ENCODE measurements at regions not wholly inside any gene's neighbourhood (a gene's known extent, or its start where the extent isn't known, plus 50 kb on each side); places are given as distances from the start of the nearest gene placed in this dataset.

GRCh38 chr22:44442186-44442815 is 55.7 kb downstream of the RTL6 start:
- H3K27ac Mint-ChIP-seq (ENCODE audit: unreplicated experiment) = no peak overlapping the region
- H3K27me3 Mint-ChIP-seq (ENCODE audit: unreplicated experiment) = peaks cover 54% of the 10 kb centered on the region
- intact Hi-C loops (cut with micrococcal nuclease; ENCODE audit: unreplicated experiment) = no loop called here
- BruUV-seq (replicated peaks) = no TSS peak
- H3K4me1 Mint-ChIP-seq (ENCODE audit: low read depth, unreplicated experiment) = no peaks in the 10 kb centered on the region
- no peak for TF ChIP-seq CTCF (IDR thresholded peaks at IDR 0.05; ENCODE audit: unreplicated experiment)
- CTCF ChIA-PET = no interaction called here
- H3K4me3 Mint-ChIP-seq (ENCODE audit: low read depth, unreplicated experiment) = no peak overlapping the region
- DNase-seq = no peak
- H3K9me3 Mint-ChIP-seq (ENCODE audit: low read depth, unreplicated experiment) = peaks cover 3% of the 10 kb centered on the region
- H3K36me3 Mint-ChIP-seq (ENCODE audit: insufficient read depth, unreplicated experiment) = peaks cover 3% of the 10 kb centered on the region

GRCh38 chr22:44441401-44442185 is 56.4 kb downstream of the RTL6 start:
- Mint-ChIP-seq H3K9me3 (ENCODE audit: low read depth, unreplicated experiment) (peaks cover 3% of the 10 kb centered on the region), H3K4me1 (ENCODE audit: low read depth, unreplicated experiment) (no peaks in the 10 kb centered on the region), H3K27me3 (ENCODE audit: unreplicated experiment) (peaks cover 54% of the 10 kb centered on the region), H3K36me3 (ENCODE audit: insufficient read depth, unreplicated experiment) (peaks cover 3% of the 10 kb centered on the region), H3K4me3 (ENCODE audit: low read depth, unreplicated experiment) (no peak overlapping the region), H3K27ac (ENCODE audit: unreplicated experiment) (no peak overlapping the region)
- BruUV-seq (replicated peaks) = no TSS peak
- CTCF ChIA-PET = no interaction called here
- no peak for DNase-seq
- intact Hi-C loops (cut with micrococcal nuclease; ENCODE audit: unreplicated experiment) = no loop called here
- TF ChIP-seq CTCF (IDR thresholded peaks at IDR 0.05; ENCODE audit: unreplicated experiment) = no peak

- Mint-ChIP-seq H3K36me3 (ENCODE audit: insufficient read depth, unreplicated experiment) (peaks cover 3% of the 10 kb centered on the region), H3K4me1 (ENCODE audit: low read depth, unreplicated experiment) (no peaks in the 10 kb centered on the region), H3K27me3 (ENCODE audit: unreplicated experiment) (peaks cover 43% of the 10 kb centered on the region), H3K4me3 (ENCODE audit: low read depth, unreplicated experiment) (no peak overlapping the region), H3K27ac (ENCODE audit: unreplicated experiment) (no peak overlapping the region), H3K9me3 (ENCODE audit: low read depth, unreplicated experiment) (no peaks in the 10 kb centered on the region)
- CTCF ChIA-PET = interaction anchor here (0.6 kb wide), 1 partner anchor 9 kb away, joined by 4 read pairs; no protein-coding TSS in a partner anchor
- no peak for TF ChIP-seq CTCF (IDR thresholded peaks at IDR 0.05; ENCODE audit: unreplicated experiment)
- intact Hi-C loops (cut with micrococcal nuclease; ENCODE audit: unreplicated experiment) = no loop called here
- no TSS peak for BruUV-seq (replicated peaks)
- no peak for DNase-seq
These were observed 57.5 kb downstream of the RTL6 start for GRCh38 chr22:44440224-44441160.

Measured in Calu3 (cell line).